Fibroblast of mammary gland (primary cell): ENCODE measurements at regions not wholly inside any gene's neighbourhood (a gene's known extent, or its start where the extent isn't known, plus 50 kb on each side); places are given as distances from the start of the nearest gene placed in this dataset.

Experiments
- DNase-seq: peaks from one replicate; pipeline ENCODE4 v3.0.0-alpha.2; 2010; ENCODE audit warnings: low read depth
- H3K4me3 ChIP-seq: 2 replicates; pipeline ENCODE4 v1.5.1; 2011; ENCODE audit warnings: low read depth, mild to moderate bottlenecking, low read length, moderate library complexity; ENCODE audit not compliant: control insufficient read depth
- CTCF ChIP-seq: conservative IDR thresholded peaks from 2 replicates; pipeline ENCODE4 v1.5.1; 2011; ENCODE audit warnings: low read depth, low read length, inconsistent platforms; ENCODE audit not compliant: control insufficient read depth, insufficient read depth

GRCh38 chr22:35138521-35138920 lies 72.6 kb downstream of the ISX start:
- TF ChIP-seq CTCF = no peak
- no peak for DNase-seq
- H3K4me3 ChIP-seq = no peak overlapping the region

GRCh38 chr22:35140879-35141745 lies 75.2 kb downstream of the ISX start:
- DNase-seq = no peak
- H3K4me3 ChIP-seq = no peak overlapping the region
- TF ChIP-seq CTCF = no peak

GRCh38 chr22:35148381-35148780 lies 82.4 kb downstream of the ISX start:
- DNase-seq = no peak
- no peak for TF ChIP-seq CTCF
- no peak overlapping the region for H3K4me3 ChIP-seq

GRCh38 chr22:35148866-35149548 lies 83.0 kb downstream of the ISX start:
- TF ChIP-seq CTCF = no peak
- no peak for DNase-seq
- H3K4me3 ChIP-seq = no peak overlapping the region

- no peak overlapping the region for H3K4me3 ChIP-seq
- peak; percentile 37 for DNase-seq
- peak; percentile 66 for TF ChIP-seq CTCF
These were observed 84.5 kb downstream of the ISX start for GRCh38 chr22:35150183-35151107.

- no peak overlapping the region for H3K4me3 ChIP-seq
- TF ChIP-seq CTCF = no peak
- DNase-seq = no peak
These were observed 86.4 kb downstream of the ISX start for GRCh38 chr22:35152316-35152715.
